HG03039 (cell line): ENCODE measurements at regions not wholly inside any gene's neighbourhood (a gene's known extent, or its start where the extent isn't known, plus 50 kb on each side); places are given as distances from the start of the nearest gene placed in this dataset.
A peak's percentile ranks its signal among the peaks of the same experiment; 100 is the strongest.
"Not testable (repeated sequence)": the region's sequence is repeated elsewhere in the genome, so short reads cannot be mapped to it uniquely, and the experiment has no call there.

Source experiments
- ATAC-seq: cut with Tn5 transposase; IDR thresholded peaks from one replicate; pipeline ENCODE4 v1.9.1; 2021; ENCODE audit warnings: mild to moderate bottlenecking, moderate library complexity; ENCODE audit not compliant: unreplicated experiment

GRCh38 chr4:128690011-128690410, 119.5 kb upstream of the JADE1 start:
- ATAC-seq, result no peak

GRCh38 chr4:128688846-128689437, 120.6 kb upstream of the JADE1 start:
- ATAC-seq, result no peak

GRCh38 chr4:128688033-128688721, 121.3 kb upstream of the JADE1 start:
- no peak for ATAC-seq

GRCh38 chr4:128686810-128687209, 122.7 kb upstream of the JADE1 start:
- no peak for ATAC-seq

- no peak for ATAC-seq
These were observed 123.5 kb upstream of the JADE1 start for GRCh38 chr4:128686032-128686465.

- ATAC-seq, result no peak
These were observed 125.5 kb upstream of the JADE1 start for GRCh38 chr4:128684016-128684415.

GRCh38 chr4:128682942-128683666, 126.4 kb upstream of the JADE1 start:
- ATAC-seq, result no peak

GRCh38 chr4:128676095-128676494, 133.4 kb upstream of the JADE1 start:
- ATAC-seq, result no peak

GRCh38 chr4:128675083-128675482, 134.4 kb upstream of the JADE1 start:
- peak; percentile 94 for ATAC-seq

GRCh38 chr4:128673159-128673558, 136.3 kb upstream of the JADE1 start:
- ATAC-seq, result not testable (repeated sequence)

- ATAC-seq, result not testable (repeated sequence)
These were observed 136.9 kb upstream of the JADE1 start for GRCh38 chr4:128672596-128672995.

GRCh38 chr4:128670513-128670912, 139.0 kb upstream of the JADE1 start:
- no peak for ATAC-seq

- no peak for ATAC-seq
These were observed 140.9 kb upstream of the JADE1 start for GRCh38 chr4:128668566-128668965.

- no peak for ATAC-seq
These were observed 144.0 kb upstream of the JADE1 start for GRCh38 chr4:128665514-128665913.

- ATAC-seq, result no peak
These were observed 146.2 kb upstream of the JADE1 start for GRCh38 chr4:128663325-128663724.

- no peak for ATAC-seq
These were observed 148.0 kb upstream of the JADE1 start for GRCh38 chr4:128661479-128661878.

GRCh38 chr4:128660361-128661215, 148.9 kb upstream of the JADE1 start:
- no peak for ATAC-seq

- no peak for ATAC-seq
These were observed 151.3 kb upstream of the JADE1 start for GRCh38 chr4:128658214-128658631.

GRCh38 chr4:128657638-128658037, 151.9 kb upstream of the JADE1 start:
- no peak for ATAC-seq

GRCh38 chr4:128654465-128654864, 155.0 kb upstream of the JADE1 start:
- ATAC-seq, result no peak
